T-helper 2 cell (primary cell): ENCODE measurements at regions not wholly inside any gene's neighbourhood (a gene's known extent, or its start where the extent isn't known, plus 50 kb on each side); places are given as distances from the start of the nearest gene placed in this dataset.
A peak's percentile ranks its signal among the peaks of the same experiment; 100 is the strongest.

Experiments
- DNase-seq, 5 experiments: peaks; one replicate each; pipeline versions ENCODE4 v3.0.0 to v3.0.0-alpha.2; 2012 to 2022

DNA sequence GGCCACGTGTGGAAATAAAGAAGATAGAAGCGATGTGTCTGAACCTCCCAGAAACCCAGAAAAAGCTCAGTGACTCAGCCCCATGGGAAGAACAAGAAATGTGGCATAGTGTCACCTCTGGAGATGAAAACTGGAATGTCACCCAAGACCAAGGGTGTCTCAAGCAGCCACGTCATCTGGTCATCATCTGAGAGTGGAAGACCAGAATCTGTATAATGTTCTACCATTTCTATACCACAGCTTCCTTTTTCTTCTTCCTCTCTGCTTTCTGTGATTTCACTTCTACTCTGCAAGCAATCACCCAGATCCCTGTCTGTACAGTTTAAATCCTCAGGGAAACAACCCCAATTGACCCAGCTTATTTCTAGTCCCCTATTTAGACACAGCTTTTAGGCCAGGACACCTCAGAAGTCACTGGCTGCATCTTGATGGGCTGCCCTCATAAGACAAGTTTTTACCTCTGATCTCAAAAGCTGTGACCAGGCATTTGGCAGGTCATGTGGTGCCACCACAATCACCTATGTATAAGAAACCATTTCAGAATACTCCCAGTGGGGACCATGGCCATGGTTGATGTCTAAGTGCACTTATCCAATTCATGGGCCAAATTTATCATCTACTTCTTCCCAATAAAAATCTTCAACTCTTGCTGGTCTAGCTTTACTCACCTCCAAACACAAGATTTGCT is 278.5 kb upstream of the UMPS start:
- no peak for DNase-seq

DNA sequence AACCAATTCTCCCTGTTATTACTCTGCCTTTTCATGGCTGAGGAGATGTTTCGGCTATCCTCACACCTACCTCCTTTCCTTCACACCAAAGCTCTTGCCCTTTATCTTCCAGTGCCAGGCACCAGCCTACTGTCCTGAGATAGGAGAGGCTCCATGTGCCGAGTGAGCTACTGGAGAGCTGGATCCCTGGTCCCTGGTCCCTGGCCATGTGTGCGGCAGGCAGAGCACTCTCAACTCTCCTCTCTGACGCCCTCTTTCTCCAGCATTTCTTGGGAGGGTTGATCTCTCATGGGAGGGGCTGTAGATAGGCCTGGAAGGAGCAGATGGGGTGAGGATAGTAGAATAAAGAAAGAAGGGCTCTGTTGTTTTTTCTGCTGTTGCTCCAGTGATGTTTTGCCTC is 277.1 kb upstream of the UMPS start:
- no peak for DNase-seq

DNA sequence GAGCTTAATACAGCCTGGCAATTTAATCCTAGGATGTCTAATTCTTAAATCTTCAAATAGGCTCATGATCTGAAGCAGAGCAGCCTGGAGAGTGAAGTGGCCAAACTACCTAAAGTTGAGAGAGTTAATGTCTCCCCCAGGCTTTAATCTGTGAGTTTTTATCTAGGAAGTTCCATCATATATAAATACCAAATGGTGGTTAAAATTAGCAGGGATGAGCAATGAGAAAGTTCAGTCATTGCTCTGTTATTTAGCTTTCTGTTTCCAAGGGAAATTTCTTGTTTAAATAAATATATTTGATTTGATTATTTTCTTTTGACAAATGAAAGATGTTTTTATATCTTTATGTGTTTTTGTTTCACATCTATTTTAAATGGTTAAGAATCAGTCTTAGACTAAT is 274.4 kb upstream of the UMPS start:
- DNase-seq: no peak

DNA sequence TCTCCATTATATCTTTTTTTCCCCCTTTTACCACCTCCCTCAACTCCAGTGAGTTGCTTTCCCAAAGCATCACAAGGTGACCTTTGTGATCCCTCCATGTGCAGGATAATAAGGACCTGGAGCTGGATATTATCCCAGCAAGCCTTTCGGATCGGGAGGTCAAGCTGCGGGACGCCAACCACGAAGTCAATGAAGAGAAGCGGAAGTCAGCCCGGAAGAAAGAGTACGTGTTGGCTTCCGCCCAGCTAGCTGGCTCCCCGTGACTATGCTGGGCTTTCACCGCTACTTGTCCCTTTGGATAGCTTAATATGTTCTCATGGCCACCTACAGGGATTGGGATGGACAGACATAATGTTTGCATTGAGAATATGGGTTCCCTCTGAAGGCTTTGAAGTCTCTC is 273.7 kb upstream of the UMPS start:
- DNase-seq: no peak

DNA sequence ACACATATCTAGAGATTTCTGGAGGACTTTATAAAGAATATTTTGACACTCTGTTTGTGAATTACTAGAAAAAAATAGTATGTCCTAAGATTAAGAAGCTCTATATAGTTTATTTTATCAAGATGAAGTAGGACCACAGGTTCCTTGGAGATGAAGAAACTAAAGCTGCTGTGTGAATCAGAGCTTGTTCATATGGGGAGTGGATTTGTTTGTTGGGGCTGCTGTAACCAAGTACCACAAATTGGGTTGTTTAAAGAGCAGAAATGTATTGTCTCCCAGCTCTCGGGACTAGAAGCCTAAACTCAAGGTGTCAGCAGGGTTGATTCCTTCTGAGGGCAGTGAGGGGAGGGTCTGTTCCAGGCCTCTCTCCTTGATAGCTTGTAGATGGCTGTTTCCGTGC is 270.6 kb upstream of the UMPS start:
- no peak for DNase-seq

DNA sequence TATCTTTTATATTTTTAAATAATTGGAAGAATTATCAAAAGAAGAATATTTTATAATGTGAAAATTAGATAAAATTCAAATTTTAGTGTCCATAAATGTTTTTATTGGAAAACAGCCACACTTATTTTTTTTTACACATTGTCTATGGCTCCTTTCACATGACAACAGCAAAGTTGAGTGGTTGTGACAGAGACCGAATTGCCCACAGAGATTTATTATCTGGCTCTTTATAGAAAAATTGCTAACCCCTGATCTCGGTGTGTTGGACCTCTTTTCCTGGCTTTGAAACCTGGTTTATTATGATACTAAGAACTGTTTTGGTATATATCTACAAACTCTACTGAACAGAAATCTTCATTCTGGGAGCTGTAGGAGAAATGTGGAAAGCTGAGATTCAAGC is 269.1 kb upstream of the UMPS start:
- no peak for DNase-seq

DNA sequence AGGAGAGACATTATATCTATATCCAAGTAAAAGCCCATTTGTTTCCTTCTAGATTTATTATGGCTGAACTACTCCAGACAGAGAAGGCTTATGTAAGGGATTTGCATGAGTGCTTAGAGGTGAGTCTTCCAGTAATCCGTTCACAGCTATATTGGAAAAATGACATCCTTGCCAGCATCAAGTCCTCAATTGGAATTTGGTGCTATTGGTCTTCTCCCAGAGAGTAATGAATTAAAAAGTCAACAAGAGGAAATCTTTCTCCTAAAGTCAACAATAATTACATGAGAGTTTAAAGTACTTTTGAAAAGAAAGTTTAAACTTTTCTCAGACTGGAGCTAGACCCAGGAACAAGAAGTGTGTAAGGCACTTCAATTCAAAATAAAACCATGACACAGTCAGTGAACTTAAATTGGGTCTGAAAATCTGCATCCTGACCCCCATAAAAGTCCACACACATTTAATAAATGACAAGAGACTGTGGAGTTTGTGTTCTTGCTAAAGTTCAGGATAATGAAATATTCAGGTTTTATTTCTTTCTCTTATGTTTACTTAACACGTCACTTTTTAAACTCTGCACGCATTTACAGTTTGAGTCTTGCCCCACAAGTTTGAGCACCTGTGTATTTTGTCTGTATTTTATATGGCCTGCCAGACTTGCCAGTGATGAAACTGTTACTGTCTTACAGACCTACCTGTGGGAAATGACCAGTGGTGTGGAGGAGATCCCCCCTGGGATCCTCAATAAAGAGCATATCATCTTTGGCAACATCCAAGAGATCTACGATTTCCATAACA is 268.2 kb upstream of the UMPS start:
- no peak for DNase-seq

DNA sequence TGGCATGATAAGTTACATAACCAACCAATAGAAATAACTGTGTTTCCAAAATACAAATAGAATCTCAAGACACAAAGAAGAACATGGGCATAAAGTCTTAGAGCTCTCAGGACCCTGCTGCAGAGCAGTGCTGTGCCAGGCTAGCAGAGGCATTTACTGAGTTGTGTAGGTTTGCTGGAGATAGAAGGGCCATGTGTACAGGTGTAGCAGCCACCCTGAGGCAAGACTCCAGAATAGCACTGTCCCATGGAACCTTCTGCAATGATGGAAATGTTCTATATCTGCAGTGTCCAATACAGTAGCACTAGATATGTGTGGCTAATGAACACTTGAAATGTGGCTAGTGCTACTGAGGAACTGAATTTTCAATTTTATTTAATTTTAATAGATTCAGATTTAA is 267.0 kb upstream of the UMPS start:
- DNase-seq: no peak

DNA sequence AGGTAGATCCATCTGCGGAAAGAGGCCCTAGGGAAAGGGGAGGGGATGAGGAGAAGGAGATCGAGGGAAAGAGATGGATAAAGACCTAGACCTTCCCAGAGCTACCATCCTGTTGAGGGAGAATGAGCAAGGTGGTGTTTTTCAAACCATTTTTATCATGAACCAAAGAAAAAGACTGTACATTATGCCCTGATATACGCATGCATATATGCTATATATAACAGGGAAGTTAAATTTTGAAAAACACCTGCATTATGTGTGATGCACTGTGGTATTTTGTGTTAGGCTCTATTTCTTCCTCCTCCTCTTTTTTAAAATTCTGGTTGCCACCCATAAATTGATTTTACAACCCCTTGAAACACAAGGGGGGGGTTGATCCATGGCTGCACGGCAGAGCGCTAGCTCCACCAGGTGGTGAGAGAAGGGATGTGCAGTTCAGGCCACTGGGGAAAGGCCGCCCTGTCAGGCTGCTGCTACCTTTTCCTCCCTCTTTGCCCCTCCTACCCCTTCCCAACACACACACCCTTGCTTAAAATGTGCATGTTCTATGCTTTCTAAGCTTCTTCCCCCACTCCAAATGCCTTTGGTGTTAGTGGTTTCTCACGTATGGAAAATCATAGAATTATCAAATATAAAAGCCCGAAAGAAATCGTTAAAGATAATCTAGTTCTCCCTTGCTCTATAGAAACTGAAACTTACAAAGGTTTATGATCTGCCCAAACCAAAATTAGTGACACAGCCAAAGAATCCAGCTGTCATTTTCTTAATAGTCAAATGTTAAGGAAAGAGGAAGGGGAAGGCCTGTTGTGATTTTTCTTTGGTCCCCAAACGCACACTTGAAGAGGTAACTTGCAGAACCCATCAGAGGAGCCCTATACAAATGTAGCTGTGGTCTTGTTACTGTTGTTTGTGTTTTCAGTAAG is 262.0 kb upstream of the UMPS start:
- peak in 1 of 5 experiments; percentile 31 for DNase-seq

DNA sequence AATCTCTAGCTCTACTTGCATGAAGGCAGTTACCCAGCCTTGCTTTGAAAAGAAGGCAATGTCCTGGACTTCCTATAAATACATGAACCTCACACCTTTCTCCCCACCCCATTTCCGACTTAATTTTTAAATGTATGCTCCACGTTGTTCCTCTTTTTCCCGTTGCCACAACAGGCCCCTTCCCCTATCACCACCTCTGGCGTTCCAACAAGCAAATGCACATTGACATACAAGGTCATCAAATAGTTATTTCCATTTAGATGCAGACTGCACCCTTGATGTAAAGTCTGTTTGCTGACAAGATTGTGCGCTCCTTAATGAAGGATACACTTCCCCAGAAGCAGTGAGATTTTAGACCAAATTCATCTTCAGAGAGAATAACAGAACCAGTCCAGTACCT is 260.7 kb upstream of the UMPS start:
- DNase-seq: no peak

DNA sequence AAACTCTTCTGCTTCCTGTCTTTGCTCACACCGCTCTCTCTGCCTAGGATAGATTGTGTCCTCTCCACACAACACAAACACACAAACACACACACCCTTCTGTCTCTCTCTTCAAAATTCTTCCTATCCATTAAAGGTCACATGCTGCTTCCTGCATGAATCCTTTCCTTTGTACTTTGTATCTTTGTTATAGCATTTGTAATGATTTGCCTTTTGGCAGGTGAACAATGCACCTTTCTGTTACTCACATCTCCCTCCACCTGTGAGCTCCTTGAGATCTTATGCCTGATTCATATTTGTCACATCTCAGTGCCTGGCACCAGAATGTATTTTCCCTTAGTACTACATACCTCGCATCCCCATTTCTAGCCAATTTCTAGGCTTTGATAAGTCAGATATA is 251.4 kb upstream of the UMPS start:
- DNase-seq: no peak

DNA sequence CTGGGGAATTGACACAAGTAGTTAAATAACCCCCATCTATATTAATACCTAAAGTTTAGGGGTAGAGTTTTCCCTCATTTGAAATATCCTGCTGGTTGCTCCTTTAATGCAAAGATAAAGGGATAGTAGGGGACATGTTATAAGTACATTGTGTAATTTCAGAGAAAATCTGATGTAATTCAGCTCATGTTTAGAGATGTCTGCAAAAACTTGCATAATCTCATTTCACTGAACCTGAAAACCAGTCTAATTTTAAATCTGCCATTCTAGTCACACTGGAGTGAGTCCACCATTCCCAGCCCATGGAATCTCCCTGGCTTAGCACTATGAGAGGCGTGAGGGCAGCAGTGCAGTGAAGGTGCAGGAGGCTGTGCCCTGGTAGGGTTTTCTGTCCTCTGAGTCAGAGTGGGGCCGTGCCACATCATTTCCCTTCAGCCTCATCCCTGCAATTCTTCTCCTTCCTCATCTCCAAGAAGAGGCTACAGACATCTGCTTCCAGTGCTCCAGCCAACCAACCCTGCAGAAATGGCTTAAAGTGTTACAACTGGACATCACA is 246.3 kb upstream of the UMPS start:
- DNase-seq: no peak

DNA sequence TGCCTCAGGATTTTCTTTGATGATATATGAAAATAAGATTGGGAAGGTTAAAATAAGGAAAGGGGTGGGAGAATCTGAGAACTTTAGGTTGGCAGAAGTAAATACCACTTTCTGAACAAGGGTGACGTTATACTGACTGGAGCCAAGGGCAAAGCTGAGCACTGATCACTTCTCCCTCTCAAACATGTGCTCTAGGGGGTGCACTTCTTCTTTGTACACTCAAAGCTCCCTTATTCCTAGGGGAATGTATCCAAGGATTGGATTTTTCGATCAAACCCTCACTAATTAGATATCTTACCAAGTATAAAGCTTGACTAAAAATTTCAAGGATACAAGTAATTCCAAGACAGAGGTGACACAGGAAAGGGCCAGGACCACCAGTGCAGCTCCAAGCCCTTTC is 243.9 kb upstream of the UMPS start:
- DNase-seq: no peak

DNA sequence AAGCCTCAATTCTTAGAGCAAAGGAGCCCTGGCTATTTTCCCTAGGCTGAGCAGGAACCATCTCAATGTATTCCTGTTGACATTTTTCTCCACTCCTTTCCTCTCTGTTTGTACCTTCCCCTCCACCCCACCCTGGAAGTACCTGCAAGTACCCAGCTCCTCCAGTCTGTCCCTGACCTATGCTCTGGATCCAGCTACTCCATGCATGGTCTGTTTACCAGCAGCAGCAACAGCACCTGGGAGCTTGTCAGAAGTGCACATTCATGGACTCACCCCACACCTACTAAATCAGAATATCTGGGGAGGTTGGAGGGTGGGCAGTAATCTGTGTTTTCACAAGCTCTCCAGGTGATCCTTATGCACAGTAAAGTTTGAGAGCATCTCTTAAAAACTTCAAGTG is 240.7 kb upstream of the UMPS start:
- DNase-seq: no peak

DNA sequence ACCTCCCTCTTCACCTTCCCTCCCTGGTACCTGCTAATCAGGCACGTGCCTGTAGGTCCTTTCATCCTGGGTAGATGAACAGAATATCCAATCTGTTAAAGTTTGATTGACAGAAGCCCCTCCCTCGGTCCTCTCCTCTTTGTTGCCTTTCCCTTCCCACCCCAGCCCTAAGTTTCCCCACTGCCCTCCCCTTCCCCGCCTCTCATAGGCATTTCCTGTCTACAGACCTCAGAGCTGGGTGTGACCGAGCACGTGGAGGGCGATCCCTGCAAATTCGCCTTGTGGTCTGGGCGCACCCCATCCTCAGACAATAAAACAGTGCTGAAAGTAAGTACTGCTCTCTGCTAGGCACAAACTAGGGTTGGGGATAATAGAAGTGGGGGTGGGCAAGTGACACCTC is 239.2 kb upstream of the UMPS start:
- no peak for DNase-seq

DNA sequence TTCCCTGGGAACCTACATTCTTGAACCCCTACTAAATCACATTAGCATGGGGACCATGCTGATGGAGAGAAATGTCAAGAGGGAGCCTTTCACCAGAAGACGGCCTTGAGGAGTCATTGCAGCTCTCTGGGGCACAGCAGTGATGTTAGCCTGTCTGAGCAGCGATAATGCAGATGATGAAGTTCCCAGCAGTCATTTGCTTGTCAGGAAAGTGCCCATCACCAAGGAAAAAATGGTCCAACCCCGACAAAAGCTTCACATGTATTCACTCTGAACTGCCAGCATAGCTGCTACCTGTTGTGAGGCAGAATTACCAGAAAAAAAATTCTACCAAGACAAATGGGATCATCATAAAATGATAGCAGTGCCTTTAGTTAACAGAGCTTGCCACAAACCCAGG is 238.4 kb upstream of the UMPS start:
- DNase-seq: no peak

DNA sequence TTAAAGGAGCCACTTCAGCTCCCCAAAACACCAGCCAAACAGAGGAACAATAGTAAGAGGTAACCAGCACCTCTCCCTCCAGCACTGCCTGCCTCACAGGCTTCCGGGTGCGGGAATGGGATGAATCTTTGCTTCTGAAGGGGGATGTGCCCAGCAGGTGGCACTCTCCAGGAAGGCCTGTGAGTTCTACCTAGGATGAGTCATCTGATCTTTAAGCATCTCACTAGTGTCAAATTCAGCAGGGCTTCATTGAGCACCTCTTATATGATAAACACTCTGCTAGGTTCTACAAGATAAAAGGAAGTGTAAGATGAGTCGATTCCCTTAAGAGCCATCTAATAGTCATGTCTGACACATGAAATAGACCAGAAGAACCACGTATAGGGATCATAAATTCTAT is 237.4 kb upstream of the UMPS start:
- peak in 1 of 5 experiments; percentile 7 for DNase-seq

DNA sequence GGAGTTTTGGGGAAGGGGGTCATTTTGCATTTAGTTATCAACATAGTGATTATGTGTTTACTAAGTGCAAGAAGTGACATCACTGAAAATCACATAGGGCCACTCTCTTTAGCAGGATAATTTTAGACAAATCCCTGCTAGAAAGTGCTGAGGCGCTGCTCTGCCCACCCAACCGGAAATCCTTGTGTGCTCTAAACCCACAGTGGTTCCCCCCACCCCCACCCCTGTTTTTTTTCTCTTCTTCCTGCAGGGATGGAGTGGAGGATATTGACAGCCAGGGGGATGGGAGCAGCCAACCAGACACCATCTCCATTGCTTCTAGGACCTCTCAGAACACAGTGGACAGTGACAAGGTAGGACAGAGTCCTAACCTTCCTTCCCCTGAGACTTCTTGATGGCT is 234.2 kb upstream of the UMPS start:
- DNase-seq: no peak

DNA sequence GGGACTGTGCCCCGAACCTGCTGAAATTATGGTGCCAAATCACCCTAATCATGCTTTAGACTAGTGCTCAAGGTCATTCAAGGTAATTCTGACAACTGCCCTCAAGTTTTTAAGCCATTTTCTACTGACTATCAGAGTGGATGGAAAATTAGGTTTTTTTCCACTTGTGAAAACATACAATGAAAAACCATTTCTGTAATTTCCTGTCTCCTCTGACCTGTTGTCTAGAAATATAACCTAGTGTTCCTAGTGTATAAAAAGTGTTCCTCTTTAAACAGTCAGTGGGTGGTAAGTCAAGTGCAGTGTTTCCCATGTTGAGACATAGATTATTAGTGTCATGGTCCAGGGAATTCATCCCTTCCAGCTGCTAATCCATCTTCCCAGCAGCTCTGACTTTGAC is 232.8 kb upstream of the UMPS start:
- no peak for DNase-seq

DNA sequence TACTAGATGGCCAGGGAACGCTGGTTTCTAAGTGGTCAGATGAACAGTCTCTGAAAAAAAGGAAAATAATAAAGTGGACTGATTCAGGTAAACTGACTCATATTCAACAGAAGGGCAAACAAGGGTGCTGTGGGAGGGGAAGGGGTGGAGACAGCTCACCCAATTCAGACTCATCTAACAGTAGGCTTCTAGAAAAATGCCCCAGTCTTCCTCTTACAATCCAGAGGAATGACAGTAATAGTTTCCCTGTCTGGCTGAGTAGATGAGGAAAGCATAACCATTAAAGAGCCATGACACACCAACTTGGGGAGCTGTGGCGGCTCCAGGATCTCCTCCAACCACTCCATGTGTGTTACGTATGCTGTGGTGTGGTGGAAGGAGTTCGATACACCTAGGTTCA is 231.4 kb upstream of the UMPS start:
- no peak for DNase-seq

DNA sequence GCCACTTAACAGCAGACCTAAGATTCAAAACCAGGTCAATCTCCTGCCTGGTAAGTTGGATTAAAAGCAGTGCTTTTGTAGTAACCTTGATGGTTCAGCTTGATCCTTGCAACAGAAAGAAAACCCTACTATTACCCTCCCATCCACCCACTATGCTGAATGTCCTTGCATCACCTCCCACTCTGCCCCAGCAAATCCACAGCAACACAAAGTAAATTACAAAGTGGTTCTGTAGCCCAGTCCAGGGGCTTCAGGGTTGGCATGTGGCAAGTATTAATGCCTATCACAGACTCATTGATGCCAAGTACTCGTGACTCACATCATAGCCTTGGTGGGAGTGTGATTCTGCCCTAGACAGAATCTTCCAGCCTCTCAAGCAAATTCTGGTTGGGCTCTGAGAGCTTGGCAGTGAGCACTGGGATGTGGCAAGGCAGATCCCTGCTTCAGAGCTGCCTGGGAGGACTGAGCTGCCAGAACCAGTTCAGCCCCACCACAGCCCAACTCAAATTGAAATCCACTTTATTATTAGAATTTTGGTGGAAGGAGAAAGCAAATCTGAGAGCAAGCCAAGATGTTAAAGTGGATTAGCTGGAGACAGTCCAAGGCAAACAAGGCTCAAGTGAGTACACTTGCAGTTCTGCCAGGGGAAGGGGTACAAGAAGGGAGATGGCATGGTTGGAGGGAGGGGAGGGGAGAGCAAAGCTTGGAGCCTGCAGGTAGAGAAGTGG is 225.8 kb upstream of the UMPS start:
- DNase-seq: no peak

DNA sequence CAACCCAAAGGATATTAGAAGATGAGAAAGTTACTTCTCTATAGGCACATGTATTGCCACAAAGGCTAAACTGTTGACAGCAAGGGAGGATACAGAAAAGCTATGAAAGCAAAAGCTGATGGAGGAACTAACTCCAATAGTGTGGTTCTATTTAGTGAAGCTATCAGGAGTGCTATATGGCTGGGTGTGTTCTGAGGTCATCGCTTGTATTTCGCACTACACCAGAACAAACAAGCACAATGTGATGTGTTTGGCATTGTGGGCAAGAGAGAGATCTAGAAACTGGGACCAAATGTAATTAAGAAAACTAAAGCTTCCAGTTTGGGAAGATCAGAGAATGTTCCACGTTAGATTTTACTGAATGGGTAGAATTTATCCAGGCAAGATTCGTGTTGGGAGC is 220.4 kb upstream of the UMPS start:
- DNase-seq: no peak

DNA sequence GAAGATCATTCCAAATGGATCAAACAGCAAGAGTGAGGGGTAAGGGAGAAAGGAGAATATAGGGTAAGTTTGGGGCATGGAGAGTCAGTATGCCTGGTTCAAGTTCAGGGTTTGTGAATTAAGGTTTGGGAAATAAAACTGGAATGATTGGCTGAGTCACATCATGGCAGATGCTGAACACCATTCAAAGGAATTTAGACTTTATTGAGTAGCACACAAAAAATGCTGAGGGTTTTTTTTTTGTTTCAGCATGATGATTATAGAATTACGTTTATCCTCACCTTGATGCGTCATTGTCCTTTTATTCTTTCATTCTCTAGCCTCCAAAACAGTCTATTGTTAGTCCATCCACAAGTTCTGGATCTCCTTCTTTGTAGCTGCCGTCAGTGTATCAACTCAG is 220.0 kb upstream of the UMPS start:
- DNase-seq: no peak
